GM12878 (cell line): ENCODE measurements at regions not wholly inside any gene's neighbourhood (a gene's known extent, or its start where the extent isn't known, plus 50 kb on each side); places are given as distances from the start of the nearest gene placed in this dataset.

Experiments used
- FOXM1 ChIP-seq: IDR thresholded peaks from 2 replicates; pipeline ENCODE4 v1.6.1; 2012; ENCODE audit warnings: low read depth, mild to moderate bottlenecking, inconsistent platforms, low read length, moderate library complexity
- HCFC1 ChIP-seq: fragments of 150-350 bp; IDR thresholded peaks from 2 replicates; pipeline ENCODE4 v1.6.1; 2014; ENCODE audit warnings: low read length
- POLR2A ChIP-seq: IDR thresholded peaks from 2 replicates; pipeline ENCODE4 v1.6.1; 2011; ENCODE audit warnings: low read depth, mild to moderate bottlenecking, low read length
- SREBF1 ChIP-seq: IDR thresholded peaks from 2 replicates; pipeline ENCODE4 v1.6.1; 2012; ENCODE audit warnings: mild to moderate bottlenecking, low read length
- TF ChIP-seq, protein P1 (sequence below), 3 experiments: IDR thresholded peaks in 2 of 3; conservative IDR thresholded peaks in 1 of 3; 2 replicates each; pipeline ENCODE4 v1.5.1; 2011; ENCODE audit warnings: low read depth in 3 of 3, low read length in 3 of 3, mild to moderate bottlenecking in 3 of 3, control low read depth in 2 of 3, moderate library complexity in 2 of 3, inconsistent platforms in 1 of 3, mixed read lengths in 1 of 3; ENCODE audit not compliant: control insufficient read depth in 2 of 3, insufficient read depth in 1 of 3; ENCODE audit errors: extremely low read depth in 1 of 3
- TF ChIP-seq, protein P2 (sequence below): fragments of 450-650 bp; IDR thresholded peaks from 2 replicates; pipeline ENCODE4 v1.6.1; 2017; ENCODE audit warnings: mild to moderate bottlenecking

DNA sequence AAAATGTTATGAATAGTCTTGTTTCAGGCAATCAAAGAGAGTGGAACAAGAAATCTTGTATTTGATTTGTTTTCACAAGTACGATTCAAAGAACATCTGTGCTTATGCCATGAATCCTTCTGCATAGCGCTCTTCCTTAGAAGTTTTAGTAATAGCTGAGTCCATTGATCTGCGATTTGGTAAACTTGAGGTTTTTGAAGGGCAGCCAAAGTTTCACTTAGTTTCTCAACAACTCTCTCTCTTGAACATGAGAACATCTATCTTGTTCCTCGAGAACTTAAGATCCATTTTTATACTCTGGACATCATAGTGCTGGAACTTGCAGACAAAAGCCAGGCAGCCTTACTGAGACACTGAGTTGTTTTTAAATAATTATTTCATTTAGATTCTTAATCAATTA lies 96.2 kb upstream of the USP15 start:
- TF ChIP-seq FOXM1 (no peak), HCFC1 (no peak), POLR2A (no peak), SREBF1 (no peak)
- TF ChIP-seq, protein P1, sequence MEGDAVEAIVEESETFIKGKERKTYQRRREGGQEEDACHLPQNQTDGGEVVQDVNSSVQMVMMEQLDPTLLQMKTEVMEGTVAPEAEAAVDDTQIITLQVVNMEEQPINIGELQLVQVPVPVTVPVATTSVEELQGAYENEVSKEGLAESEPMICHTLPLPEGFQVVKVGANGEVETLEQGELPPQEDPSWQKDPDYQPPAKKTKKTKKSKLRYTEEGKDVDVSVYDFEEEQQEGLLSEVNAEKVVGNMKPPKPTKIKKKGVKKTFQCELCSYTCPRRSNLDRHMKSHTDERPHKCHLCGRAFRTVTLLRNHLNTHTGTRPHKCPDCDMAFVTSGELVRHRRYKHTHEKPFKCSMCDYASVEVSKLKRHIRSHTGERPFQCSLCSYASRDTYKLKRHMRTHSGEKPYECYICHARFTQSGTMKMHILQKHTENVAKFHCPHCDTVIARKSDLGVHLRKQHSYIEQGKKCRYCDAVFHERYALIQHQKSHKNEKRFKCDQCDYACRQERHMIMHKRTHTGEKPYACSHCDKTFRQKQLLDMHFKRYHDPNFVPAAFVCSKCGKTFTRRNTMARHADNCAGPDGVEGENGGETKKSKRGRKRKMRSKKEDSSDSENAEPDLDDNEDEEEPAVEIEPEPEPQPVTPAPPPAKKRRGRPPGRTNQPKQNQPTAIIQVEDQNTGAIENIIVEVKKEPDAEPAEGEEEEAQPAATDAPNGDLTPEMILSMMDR (IDR thresholded peaks at IDR 0.05 in 2 of 3, conservative IDR thresholded peaks at IDR 0.05 in 1 of 3; ENCODE audit: control insufficient read depth in 2 of 3, extremely low read depth in 1 of 3, insufficient read depth in 1 of 3, low read depth in 3 of 3, low read length in 3 of 3): no peak
- TF ChIP-seq, protein P2, sequence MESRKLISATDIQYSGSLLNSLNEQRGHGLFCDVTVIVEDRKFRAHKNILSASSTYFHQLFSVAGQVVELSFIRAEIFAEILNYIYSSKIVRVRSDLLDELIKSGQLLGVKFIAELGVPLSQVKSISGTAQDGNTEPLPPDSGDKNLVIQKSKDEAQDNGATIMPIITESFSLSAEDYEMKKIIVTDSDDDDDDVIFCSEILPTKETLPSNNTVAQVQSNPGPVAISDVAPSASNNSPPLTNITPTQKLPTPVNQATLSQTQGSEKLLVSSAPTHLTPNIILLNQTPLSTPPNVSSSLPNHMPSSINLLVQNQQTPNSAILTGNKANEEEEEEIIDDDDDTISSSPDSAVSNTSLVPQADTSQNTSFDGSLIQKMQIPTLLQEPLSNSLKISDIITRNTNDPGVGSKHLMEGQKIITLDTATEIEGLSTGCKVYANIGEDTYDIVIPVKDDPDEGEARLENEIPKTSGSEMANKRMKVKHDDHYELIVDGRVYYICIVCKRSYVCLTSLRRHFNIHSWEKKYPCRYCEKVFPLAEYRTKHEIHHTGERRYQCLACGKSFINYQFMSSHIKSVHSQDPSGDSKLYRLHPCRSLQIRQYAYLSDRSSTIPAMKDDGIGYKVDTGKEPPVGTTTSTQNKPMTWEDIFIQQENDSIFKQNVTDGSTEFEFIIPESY: no peak
